Sigmoid colon (tissue), 6 donors: ENCODE measurements at regions not wholly inside any gene's neighbourhood (a gene's known extent, or its start where the extent isn't known, plus 50 kb on each side); places are given as distances from the start of the nearest gene placed in this dataset.

Experiments
- DNase-seq: peaks from one replicate; pipeline ENCODE4 v3.0.0-alpha.2; 2019
- H3K27ac ChIP-seq, 4 donors: fragments of 200-600 bp; sonication (generic); one replicate each; pipeline ENCODE4 v1.5.1; 2016 to 2019; ENCODE audit warnings: mild to moderate bottlenecking in 1 of 4
- H3K27me3 ChIP-seq, 3 donors: fragments of 200-600 bp; sonication (generic); one replicate each; pipeline ENCODE4 v1.5.1; 2019; ENCODE audit warnings: mild to moderate bottlenecking in 1 of 3
- H3K36me3 ChIP-seq, 4 donors: fragments of 200-600 bp; sonication (generic); one replicate each; pipeline ENCODE4 v1.5.1; 2016 to 2019
- H3K4me1 ChIP-seq, 4 donors: fragments of 200-600 bp; sonication (generic); one replicate each; pipeline ENCODE4 v1.5.1; 2017 to 2019
- H3K4me3 ChIP-seq, 4 donors: fragments of 200-600 bp; sonication (generic); one replicate each; pipeline ENCODE4 v1.5.1; 2017 to 2019; ENCODE audit warnings: mild to moderate bottlenecking in 2 of 4, moderate library complexity in 1 of 4
- H3K9me3 ChIP-seq, 4 donors: fragments of 200-600 bp in 3 of 4; sonication (generic) in 3 of 4; one replicate each; pipeline versions ENCODE4 v1.5.1 to v1.6.1; 2013 to 2019
- CTCF ChIP-seq, 4 experiments: fragments of 450-650 bp in 3 of 4; fragments of 200-600 bp in 1 of 4; IDR thresholded peaks; one replicate each; pipeline ENCODE4 v1.5.1; 2016 to 2019; ENCODE audit warnings: antibody characterized with exemption in 4 of 4, mild to moderate bottlenecking in 3 of 4, moderate library complexity in 2 of 4
- EP300 ChIP-seq, 4 donors: sonication (generic); formaldehyde crosslinking; IDR thresholded peaks; one replicate each; pipeline ENCODE4 v1.6.1; 2017; ENCODE audit warnings: antibody characterized with exemption in 4 of 4
- POLR2A ChIP-seq, 2 donors: fragments of 450-650 bp; IDR thresholded peaks; one replicate each; pipeline ENCODE4 v1.6.1; 2016; ENCODE audit warnings: antibody characterized with exemption in 2 of 2, mild to moderate bottlenecking in 2 of 2, moderate library complexity in 2 of 2
- POLR2AphosphoS5 ChIP-seq, 4 donors: sonication (generic); formaldehyde crosslinking; IDR thresholded peaks; one replicate each; pipeline ENCODE4 v1.6.1; 2017; ENCODE audit warnings: antibody characterized with exemption in 4 of 4
- WGBS, 2 donors: extraction: QIAGEN DNeasy Blood & Tissue Kit; methylation state at CpG; one replicate each; pipeline ENCODE4 v1.1.7; 2013; 5-methylcytosine and 5-hydroxymethylcytosine counted together
- intact Hi-C: fragments of 100-400 bp; cut with DNase I; formaldehyde crosslinking; loops from one replicate; pipeline ENCODE4 v1.15.1; 2023
- donor health status: healthy with polysubstance abuse.
- donor health status: healthy.

GRCh38 chr18:22846088-22846683 lies 86.9 kb upstream of the RBBP8 start:
- DNase-seq, result no peak
- Histone ChIP-seq H3K4me1 (no peaks in the 10 kb centered on the region), H3K27ac (no peak overlapping the region), H3K4me3 (no peak overlapping the region), H3K9me3 (no peaks in the 10 kb centered on the region), H3K36me3 (no peaks in the 10 kb centered on the region), H3K27me3 (no peaks in the 10 kb centered on the region)
- WGBS, 2 donors, result 27 to 56% methylated on average over 6 of the region's 6 CpGs
- intact Hi-C loops, result no loop called here
- TF ChIP-seq EP300 (IDR thresholded peaks at IDR 0.05) (no peak), CTCF (IDR thresholded peaks at IDR 0.05) (no peak), POLR2AphosphoS5 (IDR thresholded peaks at IDR 0.05) (no peak), POLR2A (IDR thresholded peaks at IDR 0.05) (no peak)

GRCh38 chr18:22846697-22847096 lies 86.4 kb upstream of the RBBP8 start:
- no peak for TF ChIP-seq POLR2AphosphoS5 (IDR thresholded peaks at IDR 0.05)
- no peak for TF ChIP-seq CTCF (IDR thresholded peaks at IDR 0.05)
- TF ChIP-seq POLR2A (IDR thresholded peaks at IDR 0.05), result no peak
- TF ChIP-seq EP300 (IDR thresholded peaks at IDR 0.05), result no peak
- H3K27me3 ChIP-seq, result no peaks in the 10 kb centered on the region
- H3K27ac ChIP-seq, result no peak overlapping the region
- H3K4me1 ChIP-seq, result no peaks in the 10 kb centered on the region
- intact Hi-C loops, result no loop called here
- no peaks in the 10 kb centered on the region for H3K36me3 ChIP-seq
- H3K9me3 ChIP-seq, result no peaks in the 10 kb centered on the region
- no peak for DNase-seq
- no peak overlapping the region for H3K4me3 ChIP-seq

GRCh38 chr18:22847392-22847791 lies 85.7 kb upstream of the RBBP8 start:
- no peak overlapping the region for H3K4me3 ChIP-seq
- no peaks in the 10 kb centered on the region for H3K27me3 ChIP-seq
- TF ChIP-seq CTCF (IDR thresholded peaks at IDR 0.05), result no peak
- TF ChIP-seq EP300 (IDR thresholded peaks at IDR 0.05), result no peak
- TF ChIP-seq POLR2AphosphoS5 (IDR thresholded peaks at IDR 0.05), result no peak
- no peak for TF ChIP-seq POLR2A (IDR thresholded peaks at IDR 0.05)
- intact Hi-C loops, result no loop called here
- no peak for DNase-seq
- H3K9me3 ChIP-seq, result no peaks in the 10 kb centered on the region
- no peaks in the 10 kb centered on the region for H3K4me1 ChIP-seq
- no peaks in the 10 kb centered on the region for H3K36me3 ChIP-seq
- H3K27ac ChIP-seq, result no peak overlapping the region

- no peaks in the 10 kb centered on the region for H3K9me3 ChIP-seq
- TF ChIP-seq POLR2A (IDR thresholded peaks at IDR 0.05) (no peak), POLR2AphosphoS5 (IDR thresholded peaks at IDR 0.05) (no peak), EP300 (IDR thresholded peaks at IDR 0.05) (no peak), CTCF (IDR thresholded peaks at IDR 0.05) (no peak)
- intact Hi-C loops, result no loop called here
- 0 to 36% methylated on average over 1 of the region's 1 CpG for WGBS, 2 donors
- DNase-seq, result no peak
- no peaks in the 10 kb centered on the region for H3K27me3 ChIP-seq
- no peak overlapping the region for H3K27ac ChIP-seq
- H3K4me3 ChIP-seq, result no peak overlapping the region
- H3K4me1 ChIP-seq, result no peaks in the 10 kb centered on the region
- H3K36me3 ChIP-seq, result no peaks in the 10 kb centered on the region
Observed at GRCh38 chr18:22847867-22848451, 85.2 kb upstream of the RBBP8 start.

GRCh38 chr18:22848615-22849014 lies 84.5 kb upstream of the RBBP8 start:
- no peak for DNase-seq
- no peaks in the 10 kb centered on the region for H3K27me3 ChIP-seq
- 33 to 73% methylated on average over 1 of the region's 1 CpG for WGBS, 2 donors
- H3K4me3 ChIP-seq, result no peak overlapping the region
- no peaks in the 10 kb centered on the region for H3K4me1 ChIP-seq
- no peaks in the 10 kb centered on the region for H3K36me3 ChIP-seq
- no peak overlapping the region for H3K27ac ChIP-seq
- H3K9me3 ChIP-seq, result no peaks in the 10 kb centered on the region
- TF ChIP-seq CTCF (IDR thresholded peaks at IDR 0.05) (no peak), EP300 (IDR thresholded peaks at IDR 0.05) (no peak), POLR2A (IDR thresholded peaks at IDR 0.05) (no peak), POLR2AphosphoS5 (IDR thresholded peaks at IDR 0.05) (peak in 1 of 4 donors; percentile 29)
- intact Hi-C loops, result no loop called here
